ENCODE measurements at regions not wholly inside any gene's neighbourhood (a gene's known extent, or its start where the extent isn't known, plus 50 kb on each side); places are given as distances from the start of the nearest gene placed in this dataset.

DNA sequence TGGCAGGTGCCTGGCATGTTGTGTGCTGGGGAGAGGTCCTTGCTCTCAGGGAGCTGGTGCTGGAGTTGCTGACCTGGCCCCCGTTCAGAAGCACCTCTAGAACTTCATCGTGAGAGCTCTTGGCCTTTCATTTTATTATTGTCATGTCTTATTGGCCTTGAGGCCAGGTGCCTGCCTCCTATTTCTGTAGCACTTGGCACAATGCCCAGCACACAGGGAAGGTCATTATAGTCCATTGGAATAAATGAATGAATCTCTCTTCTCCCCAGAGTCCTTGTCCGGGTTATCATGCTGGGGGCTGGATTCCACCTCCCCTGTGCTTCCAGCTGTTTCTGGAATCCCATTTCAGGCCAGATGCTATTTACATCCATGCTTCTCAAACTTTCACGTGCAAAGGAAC, 169.2 kb downstream of the HAPSTR1 start:
- FAIRE-seq: no peak
- ChIA-PET POLR2A (no interaction called here), CTCF (ENCODE audit: low intra/inter-chr PET ratio) (no interaction called here)
- Histone ChIP-seq H2AFZ (ENCODE audit: low read depth, low read length) (no peak overlapping the region), H3K4me1 (replicated peaks in 1 of 2; ENCODE audit: control insufficient read depth in 2 of 2, insufficient read depth in 2 of 2, low read length in 2 of 2) (no peaks in the 10 kb centered on the region), H3K9me3 (replicated peaks; ENCODE audit: control insufficient read depth, insufficient read depth, low read depth, low read length) (no peaks in the 10 kb centered on the region), H3K4me2 (ENCODE audit: insufficient read depth, low read length) (no peak overlapping the region), H3K9ac (ENCODE audit: insufficient read depth in 1 of 2, low read depth in 2 of 2, low read length in 2 of 2) (no peak overlapping the region), H3K9me1 (ENCODE audit: control insufficient read depth, insufficient read depth, low read length) (no peaks in the 10 kb centered on the region), H3K79me2 (ENCODE audit: control insufficient read depth, insufficient read depth, low read length) (no peaks in the 10 kb centered on the region), H4K20me1 (replicated peaks; ENCODE audit: control insufficient read depth, insufficient read depth, low read length) (no peaks in the 10 kb centered on the region; the same call in 1 of the 2 replicates), H3K27ac (ENCODE audit: extremely low read depth, low read depth, low read length) (no peak overlapping the region), H3K4me3 (no peak overlapping the region), H3K27me3 (ENCODE audit: control insufficient read depth in 2 of 2, insufficient read depth in 2 of 2, low read length in 2 of 2) (peaks cover 7 to 12% of the 10 kb centered on the region in 2 experiments; a peak in 3 of 5 replicates), H3K36me3 (ENCODE audit: control insufficient read depth, insufficient read depth, low read length) (no peaks in the 10 kb centered on the region)
- DNase-seq (ENCODE audit: extremely low read depth in 1 of 4, low spot score in 3 of 4): no peak
- 0% methylated on average over 4 of the region's 4 CpGs for WGBS (ENCODE audit: insufficient coverage, low coverage, missing lambda C conversion rate)
- in situ Hi-C loops (cut with MboI): loop anchor here (10.0 kb wide), 1 partner anchor 924 kb away; the partner anchor contains the start of gene GRIN2A
- TF ChIP-seq NFIC (IDR thresholded peaks at IDR 0.05) (peak; percentile 62), ZNF444 (CRISPR knock-in tag; IDR thresholded peaks at IDR 0.05) (no peak)
- no TSS peak for BruUV-seq (replicated peaks)
- intact Hi-C loops (cut with micrococcal nuclease): loop anchor here (10.0 kb wide), 1 partner anchor 924 kb away; the partner anchor contains the start of gene GRIN2A
- ATAC-seq: no peak

DNA sequence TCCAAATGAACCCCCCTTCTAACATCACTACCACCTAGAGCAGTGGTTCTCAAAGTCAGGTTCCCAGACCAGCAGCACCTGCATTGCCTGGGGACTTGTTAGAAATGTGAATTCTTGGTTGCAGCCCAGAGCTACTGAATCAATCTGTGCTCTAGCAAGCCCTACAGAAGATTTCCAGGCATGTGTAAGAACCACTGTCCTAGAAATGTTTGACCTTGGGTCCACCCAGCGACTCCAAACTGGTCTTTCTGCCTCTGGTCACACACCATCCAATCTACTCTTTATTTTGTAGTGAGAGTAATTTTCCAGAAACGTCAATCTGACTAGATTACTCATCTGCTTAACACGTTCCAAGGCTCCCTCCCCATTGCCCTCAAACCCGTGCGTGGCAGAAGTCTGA, 169.9 kb downstream of the HAPSTR1 start:
- 0% methylated on average over 5 of the region's 5 CpGs for WGBS (ENCODE audit: insufficient coverage, low coverage, missing lambda C conversion rate)
- Histone ChIP-seq H3K9me1 (ENCODE audit: control insufficient read depth, insufficient read depth, low read length) (no peaks in the 10 kb centered on the region), H2AFZ (ENCODE audit: low read depth, low read length) (no peak overlapping the region), H3K4me3 (no peak overlapping the region), H3K79me2 (ENCODE audit: control insufficient read depth, insufficient read depth, low read length) (no peaks in the 10 kb centered on the region), H3K9me3 (replicated peaks; ENCODE audit: control insufficient read depth, insufficient read depth, low read depth, low read length) (no peaks in the 10 kb centered on the region), H3K27ac (ENCODE audit: extremely low read depth, low read depth, low read length) (no peak overlapping the region), H4K20me1 (replicated peaks; ENCODE audit: control insufficient read depth, insufficient read depth, low read length) (no peaks in the 10 kb centered on the region; the same call in 1 of the 2 replicates), H3K27me3 (ENCODE audit: control insufficient read depth in 2 of 2, insufficient read depth in 2 of 2, low read length in 2 of 2) (peaks cover 7 to 12% of the 10 kb centered on the region in 2 experiments; a peak in 3 of 5 replicates), H3K4me1 (replicated peaks in 1 of 2; ENCODE audit: control insufficient read depth in 2 of 2, insufficient read depth in 2 of 2, low read length in 2 of 2) (no peaks in the 10 kb centered on the region), H3K9ac (ENCODE audit: insufficient read depth in 1 of 2, low read depth in 2 of 2, low read length in 2 of 2) (no peak overlapping the region), H3K36me3 (ENCODE audit: control insufficient read depth, insufficient read depth, low read length) (no peaks in the 10 kb centered on the region), H3K4me2 (ENCODE audit: insufficient read depth, low read length) (no peak overlapping the region)
- ChIA-PET POLR2A (no interaction called here), CTCF (ENCODE audit: low intra/inter-chr PET ratio) (no interaction called here)
- intact Hi-C loops (cut with micrococcal nuclease) (loop anchor here (10.0 kb wide), 1 partner anchor 923 kb away; the partner anchor contains the start of gene GRIN2A), in situ Hi-C loops (cut with MboI) (loop anchor here (10.0 kb wide), 1 partner anchor 923 kb away; the partner anchor contains the start of gene GRIN2A)
- DNase-seq (ENCODE audit: extremely low read depth in 1 of 4, low spot score in 3 of 4) (no peak), ATAC-seq (no peak), FAIRE-seq (no peak)
- no TSS peak for BruUV-seq (replicated peaks)
- no peak for TF ChIP-seq ZNF3 (CRISPR knock-in tag; IDR thresholded peaks at IDR 0.05)
- TF ChIP-seq ZNF707 (CRISPR knock-in tag; conservative IDR thresholded peaks at IDR 0.05): no peak
- TF ChIP-seq, protein P1, sequence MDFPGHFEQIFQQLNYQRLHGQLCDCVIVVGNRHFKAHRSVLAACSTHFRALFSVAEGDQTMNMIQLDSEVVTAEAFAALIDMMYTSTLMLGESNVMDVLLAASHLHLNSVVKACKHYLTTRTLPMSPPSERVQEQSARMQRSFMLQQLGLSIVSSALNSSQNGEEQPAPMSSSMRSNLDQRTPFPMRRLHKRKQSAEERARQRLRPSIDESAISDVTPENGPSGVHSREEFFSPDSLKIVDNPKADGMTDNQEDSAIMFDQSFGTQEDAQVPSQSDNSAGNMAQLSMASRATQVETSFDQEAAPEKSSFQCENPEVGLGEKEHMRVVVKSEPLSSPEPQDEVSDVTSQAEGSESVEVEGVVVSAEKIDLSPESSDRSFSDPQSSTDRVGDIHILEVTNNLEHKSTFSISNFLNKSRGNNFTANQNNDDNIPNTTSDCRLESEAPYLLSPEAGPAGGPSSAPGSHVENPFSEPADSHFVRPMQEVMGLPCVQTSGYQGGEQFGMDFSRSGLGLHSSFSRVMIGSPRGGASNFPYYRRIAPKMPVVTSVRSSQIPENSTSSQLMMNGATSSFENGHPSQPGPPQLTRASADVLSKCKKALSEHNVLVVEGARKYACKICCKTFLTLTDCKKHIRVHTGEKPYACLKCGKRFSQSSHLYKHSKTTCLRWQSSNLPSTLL (IDR thresholded peaks at IDR 0.05): no peak
- TF ChIP-seq FOXP1 (CRISPR knock-in tag; IDR thresholded peaks at IDR 0.05): no peak
- TF ChIP-seq ETV5 (CRISPR knock-in tag; IDR thresholded peaks at IDR 0.05; ENCODE audit: low read depth): no peak
- TF ChIP-seq ERF (CRISPR knock-in tag; IDR thresholded peaks at IDR 0.05): no peak
- TF ChIP-seq YBX1 (IDR thresholded peaks at IDR 0.05): no peak
- TF ChIP-seq, protein P2, sequence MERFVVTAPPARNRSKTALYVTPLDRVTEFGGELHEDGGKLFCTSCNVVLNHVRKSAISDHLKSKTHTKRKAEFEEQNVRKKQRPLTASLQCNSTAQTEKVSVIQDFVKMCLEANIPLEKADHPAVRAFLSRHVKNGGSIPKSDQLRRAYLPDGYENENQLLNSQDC (CRISPR knock-in tag; IDR thresholded peaks at IDR 0.05): no peak
- TF ChIP-seq ZNF263 (CRISPR knock-in tag; IDR thresholded peaks at IDR 0.05; ENCODE audit: borderline replicate concordance): no peak
- TF ChIP-seq ZNF316 (IDR thresholded peaks at IDR 0.05): no peak
- TF ChIP-seq GATAD2A (IDR thresholded peaks at IDR 0.05): no peak
- no peak for TF ChIP-seq CC2D1A (IDR thresholded peaks at IDR 0.05)
- TF ChIP-seq MCM5 (IDR thresholded peaks at IDR 0.05; ENCODE audit: low read depth): no peak
- TF ChIP-seq ETS2 (tag; IDR thresholded peaks at IDR 0.05; ENCODE audit: borderline replicate concordance, poor library complexity, severe bottlenecking): no peak
- TF ChIP-seq ETV6 (IDR thresholded peaks at IDR 0.05; ENCODE audit: borderline replicate concordance in 1 of 2, low read depth in 2 of 2, low read length in 1 of 2): no peak
- TF ChIP-seq ETV6 (CRISPR knock-in tag; IDR thresholded peaks at IDR 0.05; ENCODE audit: borderline replicate concordance): no peak
